ENCODE measurements at regions not wholly inside any gene's neighbourhood (a gene's known extent, or its start where the extent isn't known, plus 50 kb on each side); places are given as distances from the start of the nearest gene placed in this dataset.

- 85% methylated on average over 16 of the region's 16 CpGs for WGBS (ENCODE audit: low lambda C conversion rate, missing lambda C conversion rate)
- Histone ChIP-seq H2AFZ (no peak overlapping the region), H3K4me3 (no peak overlapping the region), H3K9me3 (ENCODE audit: low read depth) (no peaks in the 10 kb centered on the region), H3K4me1 (ENCODE audit: insufficient read depth) (no peaks in the 10 kb centered on the region), H3K4me2 (no peak overlapping the region), H4K20me1 (ENCODE audit: insufficient read depth, poor library complexity, severe bottlenecking) (no peaks in the 10 kb centered on the region), H3K79me2 (no peaks in the 10 kb centered on the region), H3K36me3 (replicated peaks; ENCODE audit: insufficient read depth, low read depth) (no peaks in the 10 kb centered on the region), H3K27me3 (no peaks in the 10 kb centered on the region), H3K27ac (no peak overlapping the region), H3K9me2 (replicated peaks; ENCODE audit: insufficient read depth) (no peaks in the 10 kb centered on the region)
- no peak for TF ChIP-seq EZH2phosphoT487 (IDR thresholded peaks at IDR 0.05; ENCODE audit: low read depth, severe bottlenecking, unreplicated experiment)
- no peak for TF ChIP-seq EZH2 (IDR thresholded peaks at IDR 0.05; ENCODE audit: borderline replicate concordance)
- TF ChIP-seq CTCF (IDR thresholded peaks at IDR 0.05; ENCODE audit: poor library complexity) = no peak
- DNase-seq (ENCODE audit: low spot score) = no peak
Observed at GRCh38 chr2:864501-865106, 86.0 kb upstream of the SNTG2 start.

- Histone ChIP-seq H3K27me3 (no peaks in the 10 kb centered on the region), H3K27ac (no peak overlapping the region), H3K9me3 (ENCODE audit: low read depth) (no peaks in the 10 kb centered on the region), H4K20me1 (ENCODE audit: insufficient read depth, poor library complexity, severe bottlenecking) (no peaks in the 10 kb centered on the region), H3K4me2 (no peak overlapping the region), H3K36me3 (replicated peaks; ENCODE audit: insufficient read depth, low read depth) (no peaks in the 10 kb centered on the region), H3K4me1 (ENCODE audit: insufficient read depth) (peaks cover 2% of the 10 kb centered on the region), H2AFZ (no peak overlapping the region), H3K79me2 (no peaks in the 10 kb centered on the region), H3K4me3 (no peak overlapping the region), H3K9me2 (replicated peaks; ENCODE audit: insufficient read depth) (no peaks in the 10 kb centered on the region)
- TF ChIP-seq CTCF (IDR thresholded peaks at IDR 0.05; ENCODE audit: poor library complexity) (no peak), EZH2 (IDR thresholded peaks at IDR 0.05; ENCODE audit: borderline replicate concordance) (no peak), EZH2phosphoT487 (IDR thresholded peaks at IDR 0.05; ENCODE audit: low read depth, severe bottlenecking, unreplicated experiment) (no peak)
- 76% methylated on average over 7 of the region's 13 CpGs for WGBS (ENCODE audit: low lambda C conversion rate, missing lambda C conversion rate)
- DNase-seq (ENCODE audit: low spot score) = no peak
Observed at GRCh38 chr2:863732-864450, 86.8 kb upstream of the SNTG2 start.

GRCh38 chr2:862731-863466 is 87.8 kb upstream of the SNTG2 start:
- Histone ChIP-seq H3K9me2 (replicated peaks; ENCODE audit: insufficient read depth) (no peaks in the 10 kb centered on the region), H3K36me3 (replicated peaks; ENCODE audit: insufficient read depth, low read depth) (no peaks in the 10 kb centered on the region), H3K4me3 (no peak overlapping the region), H3K9me3 (ENCODE audit: low read depth) (no peaks in the 10 kb centered on the region), H4K20me1 (ENCODE audit: insufficient read depth, poor library complexity, severe bottlenecking) (no peaks in the 10 kb centered on the region), H3K79me2 (no peaks in the 10 kb centered on the region), H3K4me1 (ENCODE audit: insufficient read depth) (peaks cover 4% of the 10 kb centered on the region), H2AFZ (no peak overlapping the region), H3K4me2 (no peak overlapping the region), H3K27ac (no peak overlapping the region), H3K27me3 (no peaks in the 10 kb centered on the region)
- DNase-seq (ENCODE audit: low spot score) = no peak
- WGBS (ENCODE audit: low lambda C conversion rate, missing lambda C conversion rate) = 84% methylated on average over 8 of the region's 9 CpGs
- TF ChIP-seq EZH2phosphoT487 (IDR thresholded peaks at IDR 0.05; ENCODE audit: low read depth, severe bottlenecking, unreplicated experiment) (no peak), CTCF (IDR thresholded peaks at IDR 0.05; ENCODE audit: poor library complexity) (no peak), EZH2 (IDR thresholded peaks at IDR 0.05; ENCODE audit: borderline replicate concordance) (no peak)

All from hepatocyte (in vitro differentiated cells).